Keratinocyte (primary cell): ENCODE measurements at regions not wholly inside any gene's neighbourhood (a gene's known extent, or its start where the extent isn't known, plus 50 kb on each side); places are given as distances from the start of the nearest gene placed in this dataset.

Source experiments
- DNase-seq: peaks from one replicate; pipeline ENCODE4 v3.0.0-alpha.2; 2011; ENCODE audit warnings: low read depth, missing footprints, low spot score
- FAIRE-seq: peaks from 2 replicates; lab custom pipeline; 2011; peaks lifted over from hg19 to GRCh38; lab: Jason Lieb, UNC
- H2AFZ ChIP-seq: 2 replicates; pipeline ENCODE4 v1.6.0; 2012; ENCODE audit warnings: low read length, control low read depth, inconsistent platforms; ENCODE audit not compliant: control insufficient read depth
- H3K27ac ChIP-seq: 2 replicates; pipeline ENCODE4 v1.5.1; 2011; ENCODE audit warnings: low read length; ENCODE audit not compliant: control insufficient read depth, insufficient read depth
- H3K27me3 ChIP-seq: 3 replicates; pipeline ENCODE4 v1.6.0; 2011; ENCODE audit warnings: low read length; ENCODE audit not compliant: control insufficient read depth, insufficient read depth; ENCODE audit errors: extremely low read depth
- H3K36me3 ChIP-seq, 2 experiments: 2 replicates in 1 of 2; 3 replicates in 1 of 2; pipeline ENCODE4 v1.5.1; 2011; ENCODE audit warnings: low read length in 2 of 2, mild to moderate bottlenecking in 1 of 2; ENCODE audit not compliant: control insufficient read depth in 2 of 2, insufficient read depth in 2 of 2; ENCODE audit errors: extremely low read depth in 1 of 2
- H3K4me1 ChIP-seq: 3 replicates; pipeline ENCODE4 v1.5.1; 2011; ENCODE audit warnings: low read length; ENCODE audit not compliant: control insufficient read depth, insufficient read depth; ENCODE audit errors: extremely low read depth
- H3K4me2 ChIP-seq: 3 replicates; pipeline ENCODE4 v1.6.0; 2011; ENCODE audit warnings: low read depth, low read length; ENCODE audit not compliant: control insufficient read depth, insufficient read depth; ENCODE audit errors: extremely low read depth
- H3K4me3 ChIP-seq, 3 experiments: fragments of 200-600 bp in 1 of 3; sonication (generic) in 1 of 3; 2 replicates in 2 of 3; 3 replicates in 1 of 3; pipeline ENCODE4 v1.5.1; 2011 to 2016; ENCODE audit warnings: low read length in 3 of 3, mild to moderate bottlenecking in 3 of 3, control low read depth in 2 of 3, inconsistent platforms in 1 of 3, low read depth in 1 of 3, mixed read lengths in 1 of 3, mixed run types in 1 of 3, moderate library complexity in 1 of 3; ENCODE audit not compliant: control insufficient read depth in 2 of 3, insufficient read depth in 2 of 3; ENCODE audit errors: extremely low read depth in 1 of 3
- H3K79me2 ChIP-seq: 2 replicates; pipeline ENCODE4 v1.6.0; 2012; ENCODE audit warnings: low read length; ENCODE audit not compliant: control insufficient read depth, insufficient read depth
- H3K9ac ChIP-seq: 3 replicates; pipeline ENCODE4 v1.6.0; 2011; ENCODE audit warnings: low read length; ENCODE audit not compliant: control insufficient read depth, insufficient read depth; ENCODE audit errors: extremely low read depth
- H3K9me1 ChIP-seq: 3 replicates; pipeline ENCODE4 v1.6.0; 2011; ENCODE audit warnings: low read length; ENCODE audit not compliant: control insufficient read depth, insufficient read depth; ENCODE audit errors: extremely low read depth
- H3K9me3 ChIP-seq: 2 replicates; pipeline ENCODE4 v1.5.1; 2012; ENCODE audit warnings: low read depth, low read length; ENCODE audit not compliant: control insufficient read depth
- H4K20me1 ChIP-seq: 3 replicates; pipeline ENCODE4 v1.6.0; 2011; ENCODE audit warnings: low read length; ENCODE audit not compliant: control insufficient read depth, insufficient read depth; ENCODE audit errors: extremely low read depth
- EZH2 ChIP-seq: IDR thresholded peaks from one replicate; pipeline ENCODE4 v1.6.1; 2012; ENCODE audit warnings: inconsistent platforms, mild to moderate bottlenecking, low read length, moderate library complexity
- dilution Hi-C: fragments of 300-500 bp; cut with MboI; formaldehyde crosslinking; loops from one replicate; pipeline ENCODE4 v1.7.0; 2020; ENCODE audit warnings: low sequenced_read_pairs; ENCODE audit not compliant: extremely low pct_ligation_motif_present
- TF ChIP-seq, protein P1 (sequence below), 3 experiments: IDR thresholded peaks in 1 of 3; conservative IDR thresholded peaks in 1 of 3; optimal IDR thresholded peaks in 1 of 3; 2 replicates in 2 of 3; 3 replicates in 1 of 3; pipeline versions ENCODE3 to v1.5.1; 2011; ENCODE audit warnings: low read length in 3 of 3, mild to moderate bottlenecking in 3 of 3, moderate library complexity in 2 of 3, control low read depth in 1 of 3, inconsistent platforms in 1 of 3; ENCODE audit not compliant: insufficient read depth in 2 of 3; ENCODE audit errors: extremely low read depth in 1 of 3

DNA sequence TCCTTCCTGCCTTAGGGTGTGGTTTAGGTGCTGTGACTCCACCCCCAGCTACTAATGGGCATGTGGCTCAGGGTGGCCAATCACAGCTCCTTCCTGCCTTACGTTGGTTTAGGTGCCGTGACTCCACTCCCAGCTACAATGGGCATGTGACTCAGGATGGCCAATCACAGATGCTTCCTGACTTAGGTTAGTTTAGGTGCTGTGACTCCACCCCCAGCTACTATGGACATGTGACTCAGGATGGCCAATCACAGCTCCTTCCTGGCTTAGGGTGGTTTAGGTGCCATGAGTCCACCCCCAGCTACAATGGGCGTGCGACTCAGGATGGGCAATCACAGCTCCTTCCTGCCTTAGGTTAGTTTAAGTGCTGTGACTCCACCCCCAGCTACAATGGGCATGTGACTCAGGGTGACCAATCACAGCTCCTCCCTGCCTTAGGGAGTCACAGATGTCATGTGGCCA is 163.9 kb downstream of the TBX5 start:
- dilution Hi-C loops = no loop called here
- H3K36me3 ChIP-seq = no peaks in the 10 kb centered on the region
- no peak for DNase-seq
- no peaks in the 10 kb centered on the region for H4K20me1 ChIP-seq
- TF ChIP-seq, protein P1, sequence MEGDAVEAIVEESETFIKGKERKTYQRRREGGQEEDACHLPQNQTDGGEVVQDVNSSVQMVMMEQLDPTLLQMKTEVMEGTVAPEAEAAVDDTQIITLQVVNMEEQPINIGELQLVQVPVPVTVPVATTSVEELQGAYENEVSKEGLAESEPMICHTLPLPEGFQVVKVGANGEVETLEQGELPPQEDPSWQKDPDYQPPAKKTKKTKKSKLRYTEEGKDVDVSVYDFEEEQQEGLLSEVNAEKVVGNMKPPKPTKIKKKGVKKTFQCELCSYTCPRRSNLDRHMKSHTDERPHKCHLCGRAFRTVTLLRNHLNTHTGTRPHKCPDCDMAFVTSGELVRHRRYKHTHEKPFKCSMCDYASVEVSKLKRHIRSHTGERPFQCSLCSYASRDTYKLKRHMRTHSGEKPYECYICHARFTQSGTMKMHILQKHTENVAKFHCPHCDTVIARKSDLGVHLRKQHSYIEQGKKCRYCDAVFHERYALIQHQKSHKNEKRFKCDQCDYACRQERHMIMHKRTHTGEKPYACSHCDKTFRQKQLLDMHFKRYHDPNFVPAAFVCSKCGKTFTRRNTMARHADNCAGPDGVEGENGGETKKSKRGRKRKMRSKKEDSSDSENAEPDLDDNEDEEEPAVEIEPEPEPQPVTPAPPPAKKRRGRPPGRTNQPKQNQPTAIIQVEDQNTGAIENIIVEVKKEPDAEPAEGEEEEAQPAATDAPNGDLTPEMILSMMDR (optimal IDR thresholded peaks at IDR 0.05 in 1 of 3, IDR thresholded peaks at IDR 0.05 in 1 of 3, conservative IDR thresholded peaks at IDR 0.05 in 1 of 3; ENCODE audit: extremely low read depth in 1 of 3, insufficient read depth in 2 of 3, low read length in 3 of 3) = no peak
- FAIRE-seq = no peak
- H3K79me2 ChIP-seq = no peaks in the 10 kb centered on the region
- H3K4me3 ChIP-seq = no peak overlapping the region
- no peak overlapping the region for H3K9ac ChIP-seq
- no peak overlapping the region for H2AFZ ChIP-seq
- no peak overlapping the region for H3K27ac ChIP-seq
- H3K4me2 ChIP-seq = no peak overlapping the region
- H3K4me1 ChIP-seq = no peaks in the 10 kb centered on the region
- no peaks in the 10 kb centered on the region for H3K9me1 ChIP-seq
- H3K27me3 ChIP-seq = no peaks in the 10 kb centered on the region
- H3K9me3 ChIP-seq = no peaks in the 10 kb centered on the region

GRCh38 chr12:114240288-114240687 is 165.7 kb downstream of the TBX5 start:
- TF ChIP-seq EZH2 = no peak
- TF ChIP-seq, protein P1 (optimal IDR thresholded peaks at IDR 0.05 in 1 of 3, IDR thresholded peaks at IDR 0.05 in 1 of 3, conservative IDR thresholded peaks at IDR 0.05 in 1 of 3; ENCODE audit: extremely low read depth in 1 of 3, insufficient read depth in 2 of 3, low read length in 3 of 3) = no peak
- dilution Hi-C loops = no loop called here
- H4K20me1 ChIP-seq = no peaks in the 10 kb centered on the region
- no peaks in the 10 kb centered on the region for H3K36me3 ChIP-seq
- H3K9me1 ChIP-seq = no peaks in the 10 kb centered on the region
- no peak overlapping the region for H3K9ac ChIP-seq
- no peaks in the 10 kb centered on the region for H3K79me2 ChIP-seq
- DNase-seq = no peak
- H3K27ac ChIP-seq = no peak overlapping the region
- H3K4me2 ChIP-seq = no peak overlapping the region
- H2AFZ ChIP-seq = no peak overlapping the region
- no peak overlapping the region for H3K4me3 ChIP-seq
- H3K9me3 ChIP-seq = no peaks in the 10 kb centered on the region
- no peak for FAIRE-seq
- no peaks in the 10 kb centered on the region for H3K27me3 ChIP-seq
- H3K4me1 ChIP-seq = no peaks in the 10 kb centered on the region
